GM18511 (cell line): ENCODE measurements at regions not wholly inside any gene's neighbourhood (a gene's known extent, or its start where the extent isn't known, plus 50 kb on each side); places are given as distances from the start of the nearest gene placed in this dataset.

Experiments used
- ATAC-seq: cut with Tn5 transposase; IDR thresholded peaks from one replicate; pipeline ENCODE4 v1.9.1; 2021; ENCODE audit warnings: mild to moderate bottlenecking, moderate library complexity; ENCODE audit not compliant: unreplicated experiment

GRCh38 chr4:157889788-157890187, 283.0 kb downstream of the GASK1B start:
- ATAC-seq = no peak

GRCh38 chr4:157888281-157888680, 284.5 kb downstream of the GASK1B start:
- no peak for ATAC-seq

- no peak for ATAC-seq
These were observed 285.5 kb downstream of the GASK1B start for GRCh38 chr4:157887316-157887715.

GRCh38 chr4:157886645-157887044, 286.2 kb downstream of the GASK1B start:
- no peak for ATAC-seq

- ATAC-seq = no peak
These were observed 287.0 kb downstream of the GASK1B start for GRCh38 chr4:157885811-157886210.

GRCh38 chr4:157882901-157883300, 289.9 kb downstream of the GASK1B start:
- ATAC-seq = no peak

- ATAC-seq = no peak
These were observed 292.1 kb downstream of the GASK1B start for GRCh38 chr4:157880761-157881160.

- no peak for ATAC-seq
These were observed 318.0 kb downstream of the GASK1B start for GRCh38 chr4:157854819-157855218.

GRCh38 chr4:157840648-157841047, 332.2 kb downstream of the GASK1B start:
- ATAC-seq = no peak

- ATAC-seq = no peak
These were observed 332.8 kb downstream of the GASK1B start for GRCh38 chr4:157840034-157840433.

- ATAC-seq = no peak
These were observed 334.5 kb downstream of the GASK1B start for GRCh38 chr4:157838366-157838765.

- ATAC-seq = no peak
These were observed 335.6 kb downstream of the GASK1B start for GRCh38 chr4:157837071-157837703.

- no peak for ATAC-seq
These were observed 340.2 kb downstream of the GASK1B start for GRCh38 chr4:157832596-157832995.

GRCh38 chr4:157824021-157824420, 348.8 kb downstream of the GASK1B start:
- no peak for ATAC-seq

- no peak for ATAC-seq
These were observed 351.0 kb downstream of the GASK1B start for GRCh38 chr4:157821814-157822213.

- ATAC-seq = no peak
These were observed 352.9 kb downstream of the GASK1B start for GRCh38 chr4:157819693-157820464.

- ATAC-seq = no peak
These were observed 353.7 kb downstream of the GASK1B start for GRCh38 chr4:157818946-157819692.

GRCh38 chr4:157810137-157810774, 362.6 kb downstream of the GASK1B start:
- no peak for ATAC-seq

- no peak for ATAC-seq
These were observed 363.9 kb downstream of the GASK1B start for GRCh38 chr4:157808796-157809383.

- ATAC-seq = no peak
These were observed 366.6 kb downstream of the GASK1B start for GRCh38 chr4:157806184-157806583.

GRCh38 chr4:157804986-157805385, 367.8 kb downstream of the GASK1B start:
- no peak for ATAC-seq
